H9 (cell line): ENCODE measurements at regions not wholly inside any gene's neighbourhood (a gene's known extent, or its start where the extent isn't known, plus 50 kb on each side); places are given as distances from the start of the nearest gene placed in this dataset.

Experiments used
- DNase-seq: peaks from one replicate; pipeline ENCODE4 v3.0.0-alpha.2; 2017
- H2AFZ ChIP-seq: one replicate; pipeline ENCODE4 v1.6.1; 2013; ENCODE audit warnings: mild to moderate bottlenecking, low read length, control low read depth, moderate library complexity
- H2AK5ac ChIP-seq: 2 replicates; pipeline ENCODE4 v1.6.1; 2013; ENCODE audit warnings: low read length, control low read depth, mixed read lengths; ENCODE audit not compliant: insufficient read length
- H2BK120ac ChIP-seq: one replicate; pipeline ENCODE4 v1.6.1; 2013; ENCODE audit warnings: low read depth, mild to moderate bottlenecking, low read length, control low read depth, inconsistent platforms; ENCODE audit not compliant: poor library complexity, severe bottlenecking
- H2BK12ac ChIP-seq: 2 replicates; pipeline ENCODE4 v1.6.1; 2013; ENCODE audit warnings: low read length, control low read depth, mixed read lengths, low read depth; ENCODE audit not compliant: insufficient read length
- H2BK15ac ChIP-seq: 2 replicates; pipeline ENCODE4 v1.6.1; 2013; ENCODE audit warnings: low read depth, low read length, control low read depth
- H2BK20ac ChIP-seq: one replicate; pipeline ENCODE4 v1.6.1; 2013; ENCODE audit warnings: low read depth, mild to moderate bottlenecking, low read length, control low read depth, inconsistent platforms; ENCODE audit not compliant: poor library complexity, severe bottlenecking
- H2BK5ac ChIP-seq: 2 replicates; pipeline ENCODE4 v1.6.1; 2013; ENCODE audit warnings: low read length, control low read depth, mixed read lengths; ENCODE audit not compliant: insufficient read length
- H3K14ac ChIP-seq: 2 replicates; pipeline ENCODE4 v1.6.1; 2013; ENCODE audit warnings: low read length, control low read depth; ENCODE audit not compliant: insufficient read depth
- H3K18ac ChIP-seq: 2 replicates; pipeline ENCODE4 v1.6.1; 2013; ENCODE audit warnings: low read depth, mild to moderate bottlenecking, mixed read lengths, low read length, control low read depth; ENCODE audit not compliant: insufficient read length
- H3K23ac ChIP-seq: 2 replicates; pipeline ENCODE4 v1.6.1; 2013; ENCODE audit warnings: low read length, control low read depth, mixed read lengths, low read depth; ENCODE audit not compliant: insufficient read length
- H3K23me2 ChIP-seq: 2 replicates; pipeline ENCODE4 v1.6.1; 2013; ENCODE audit warnings: low read depth, mild to moderate bottlenecking, mixed read lengths, low read length, control low read depth; ENCODE audit not compliant: insufficient read length, poor library complexity, severe bottlenecking
- H3K27ac ChIP-seq: 2 replicates; pipeline ENCODE4 v1.5.1; 2013; ENCODE audit warnings: low read length, control low read depth, mixed read lengths, low read depth; ENCODE audit not compliant: insufficient read length
- H3K27me3 ChIP-seq: 2 replicates; pipeline ENCODE4 v1.6.1; 2013; ENCODE audit warnings: low read length, control low read depth, inconsistent platforms; ENCODE audit not compliant: insufficient read depth
- H3K4ac ChIP-seq: 2 replicates; pipeline ENCODE4 v1.6.1; 2013; ENCODE audit warnings: low read depth, mild to moderate bottlenecking, control low read depth, inconsistent platforms, low read length, moderate library complexity
- H3K4me1 ChIP-seq: 2 replicates; pipeline ENCODE4 v1.6.1; 2013; ENCODE audit warnings: low read length, control low read depth, inconsistent platforms; ENCODE audit not compliant: insufficient read depth
- H3K4me2 ChIP-seq: 2 replicates; pipeline ENCODE4 v1.6.1; 2013; ENCODE audit warnings: low read length, control low read depth, mixed read lengths; ENCODE audit not compliant: insufficient read length, insufficient read depth
- H3K56ac ChIP-seq: 2 replicates; pipeline ENCODE4 v1.6.1; 2013; ENCODE audit warnings: low read depth, mild to moderate bottlenecking, mixed read lengths, low read length, control low read depth; ENCODE audit not compliant: insufficient read length
- H3K79me1 ChIP-seq: 2 replicates; pipeline ENCODE4 v1.6.1; 2013; ENCODE audit warnings: low read depth, mild to moderate bottlenecking, moderate library complexity, low read length, control low read depth, inconsistent platforms; ENCODE audit not compliant: insufficient read depth, poor library complexity, severe bottlenecking
- H3K79me2 ChIP-seq: 2 replicates; pipeline ENCODE4 v1.6.1; 2013; ENCODE audit warnings: low read length, control low read depth, inconsistent platforms; ENCODE audit not compliant: insufficient read depth
- H3K9ac ChIP-seq: 2 replicates; pipeline ENCODE4 v1.6.1; 2013; ENCODE audit warnings: low read length, control low read depth, mixed read lengths; ENCODE audit not compliant: insufficient read length; ENCODE audit errors: extremely low read depth
- H3K9me3 ChIP-seq: one replicate; pipeline ENCODE4 v1.6.1; 2013; ENCODE audit warnings: low read depth, low read length, inconsistent platforms; ENCODE audit not compliant: control insufficient read depth
- H3T11ph ChIP-seq: one replicate; pipeline ENCODE4 v1.6.1; 2013; ENCODE audit warnings: mild to moderate bottlenecking, low read length, control low read depth, inconsistent platforms
- H4K20me1 ChIP-seq: one replicate; pipeline ENCODE4 v1.6.1; 2013; ENCODE audit not compliant: control insufficient read depth, insufficient read length, insufficient read depth
- H4K5ac ChIP-seq: 2 replicates; pipeline ENCODE4 v1.6.1; 2013; ENCODE audit warnings: low read depth, mild to moderate bottlenecking, mixed read lengths, low read length, control low read depth; ENCODE audit not compliant: insufficient read length
- H4K8ac ChIP-seq: replicated peaks from 2 replicates; pipeline ENCODE4 v1.6.1; 2013; ENCODE audit warnings: low read length, control low read depth, mixed read lengths, low read depth; ENCODE audit not compliant: insufficient read length
- H4K91ac ChIP-seq: 2 replicates; pipeline ENCODE4 v1.6.1; 2013; ENCODE audit warnings: low read depth, mild to moderate bottlenecking, moderate library complexity, mixed read lengths, low read length, control low read depth; ENCODE audit not compliant: insufficient read length
- H3K27ac Mint-ChIP-seq, 3 experiments: 2 replicates in 2 of 3; 3 replicates in 1 of 3; pipeline ENCODE4 v1.8.0; 2020 to 2021; ENCODE audit warnings: mixed read lengths in 3 of 3, mild to moderate bottlenecking in 1 of 3, moderate library complexity in 1 of 3
- H3K27me3 Mint-ChIP-seq: 2 replicates; pipeline ENCODE4 v1.8.0; 2021; ENCODE audit warnings: low read depth, mild to moderate bottlenecking, moderate library complexity, mixed read lengths
- H3K36me3 Mint-ChIP-seq, 3 experiments: 2 replicates in 2 of 3; 3 replicates in 1 of 3; pipeline ENCODE4 v1.8.0; 2020 to 2021; ENCODE audit warnings: low read depth in 3 of 3, mixed read lengths in 3 of 3; ENCODE audit not compliant: insufficient read depth in 1 of 3
- H3K4me1 Mint-ChIP-seq, 2 experiments: 2 replicates each; pipeline ENCODE4 v1.8.0; 2020; ENCODE audit warnings: mixed read lengths in 2 of 2
- H3K4me3 Mint-ChIP-seq, 2 experiments: 2 replicates in 1 of 2; 3 replicates in 1 of 2; pipeline ENCODE4 v1.8.0; 2020 to 2021; ENCODE audit warnings: mild to moderate bottlenecking in 2 of 2, mixed read lengths in 2 of 2, moderate library complexity in 1 of 2
- H3K9me3 Mint-ChIP-seq, 2 experiments: 2 replicates in 1 of 2; 3 replicates in 1 of 2; pipeline ENCODE4 v1.8.0; 2020; ENCODE audit warnings: mild to moderate bottlenecking in 2 of 2, mixed read lengths in 2 of 2, moderate library complexity in 1 of 2
- WGBS: extraction: QIAGEN DNeasy Blood & Tissue Kit; methylation state at CpG from one replicate; pipeline ENCODE4 v1.1.7; 2013; ENCODE audit warnings: missing lambda C conversion rate, low lambda C conversion rate, mixed read lengths; ENCODE audit not compliant: insufficient read length; ENCODE audit errors: extremely low coverage; 5-methylcytosine and 5-hydroxymethylcytosine counted together
- TF ChIP-seq, protein P1 (sequence below): fragments of 200-600 bp; sonication (generic); conservative IDR thresholded peaks from 3 replicates; pipeline ENCODE4 v1.8.0; 2021; ENCODE audit warnings: antibody characterized with exemption, mild to moderate bottlenecking

DNA sequence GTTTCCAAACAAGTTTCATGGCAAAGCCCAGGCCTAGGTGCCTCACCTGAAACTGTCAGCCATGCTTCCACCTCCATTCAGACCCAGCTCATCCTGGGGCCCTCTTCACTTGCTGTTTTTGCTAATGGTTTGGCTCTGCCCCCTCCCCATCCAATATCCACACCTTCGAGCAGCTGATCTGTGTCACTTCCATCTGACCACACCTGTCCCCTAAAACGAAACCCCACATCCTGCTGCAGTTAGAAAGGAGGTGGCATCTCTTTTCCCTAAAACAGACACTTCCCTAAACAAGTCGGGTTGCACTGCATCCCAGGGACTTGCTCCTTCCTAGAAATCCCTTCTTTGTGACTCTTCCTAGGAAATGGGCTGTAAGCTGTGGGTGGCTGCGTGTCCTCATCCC, 748.7 kb upstream of the SALL3 start:
- H3K4me1 Mint-ChIP-seq = peaks cover 13 to 14% of the 10 kb centered on the region in 2 experiments
- Histone ChIP-seq H3K9me3 (no peaks in the 10 kb centered on the region), H3K23me2 (no peaks in the 10 kb centered on the region), H2BK20ac (no peak overlapping the region), H3K27ac (no peak overlapping the region), H3K14ac (no peak overlapping the region), H3K79me2 (no peaks in the 10 kb centered on the region), H3K18ac (no peak overlapping the region), H3K4ac (no peak overlapping the region), H3K4me2 (no peak overlapping the region), H2BK5ac (no peak overlapping the region), H3K9ac (no peak overlapping the region), H4K91ac (no peak overlapping the region), H2BK12ac (no peak overlapping the region), H3K23ac (no peak overlapping the region), H4K8ac (no peak overlapping the region), H3T11ph (no peak overlapping the region), H2AFZ (no peak overlapping the region), H3K56ac (no peak overlapping the region), H2BK15ac (no peak overlapping the region), H4K20me1 (no peaks in the 10 kb centered on the region), H3K4me1 (no peaks in the 10 kb centered on the region), H2AK5ac (no peak overlapping the region), H3K79me1 (no peaks in the 10 kb centered on the region), H2BK120ac (no peak overlapping the region), H3K27me3 (no peaks in the 10 kb centered on the region), H4K5ac (no peak overlapping the region)
- H3K27me3 Mint-ChIP-seq = peaks cover 11% of the 10 kb centered on the region
- H3K4me3 Mint-ChIP-seq = no peak overlapping the region
- no peak for DNase-seq
- no CpG with 5 or more reads among the region's 4 CpGs for WGBS
- H3K36me3 Mint-ChIP-seq = peaks cover 0 to 1% (median 0%) of the 10 kb centered on the region in 3 experiments; a peak in 2 of 7 replicates
- H3K9me3 Mint-ChIP-seq = no peaks in the 10 kb centered on the region
- TF ChIP-seq, protein P1, sequence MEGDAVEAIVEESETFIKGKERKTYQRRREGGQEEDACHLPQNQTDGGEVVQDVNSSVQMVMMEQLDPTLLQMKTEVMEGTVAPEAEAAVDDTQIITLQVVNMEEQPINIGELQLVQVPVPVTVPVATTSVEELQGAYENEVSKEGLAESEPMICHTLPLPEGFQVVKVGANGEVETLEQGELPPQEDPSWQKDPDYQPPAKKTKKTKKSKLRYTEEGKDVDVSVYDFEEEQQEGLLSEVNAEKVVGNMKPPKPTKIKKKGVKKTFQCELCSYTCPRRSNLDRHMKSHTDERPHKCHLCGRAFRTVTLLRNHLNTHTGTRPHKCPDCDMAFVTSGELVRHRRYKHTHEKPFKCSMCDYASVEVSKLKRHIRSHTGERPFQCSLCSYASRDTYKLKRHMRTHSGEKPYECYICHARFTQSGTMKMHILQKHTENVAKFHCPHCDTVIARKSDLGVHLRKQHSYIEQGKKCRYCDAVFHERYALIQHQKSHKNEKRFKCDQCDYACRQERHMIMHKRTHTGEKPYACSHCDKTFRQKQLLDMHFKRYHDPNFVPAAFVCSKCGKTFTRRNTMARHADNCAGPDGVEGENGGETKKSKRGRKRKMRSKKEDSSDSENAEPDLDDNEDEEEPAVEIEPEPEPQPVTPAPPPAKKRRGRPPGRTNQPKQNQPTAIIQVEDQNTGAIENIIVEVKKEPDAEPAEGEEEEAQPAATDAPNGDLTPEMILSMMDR = no peak
- no peak overlapping the region for H3K27ac Mint-ChIP-seq
